ENCODE measurements at regions not wholly inside any gene's neighbourhood (a gene's known extent, or its start where the extent isn't known, plus 50 kb on each side); places are given as distances from the start of the nearest gene placed in this dataset.

GRCh38 chr9:90967145-90967538, 165.5 kb downstream of the SYK start:
- TF ChIP-seq CTCF (conservative IDR thresholded peaks at IDR 0.05) (no peak), ZFX (IDR thresholded peaks at IDR 0.05) (no peak)
